ENCODE measurements at regions not wholly inside any gene's neighbourhood (a gene's known extent, or its start where the extent isn't known, plus 50 kb on each side); places are given as distances from the start of the nearest gene placed in this dataset.

GRCh38 chr6:112806163-112806865 is 459.2 kb downstream of the RFPL4B start:
- Histone ChIP-seq H3K9me3 (no peaks in the 10 kb centered on the region), H3K4me1 (ENCODE audit: insufficient read depth) (no peaks in the 10 kb centered on the region), H3K4me3 (no peak overlapping the region), H3K27me3 (no peaks in the 10 kb centered on the region), H3K27ac (no peak overlapping the region), H3K36me3 (no peaks in the 10 kb centered on the region)
- no peak for DNase-seq
- WGBS, 3 donors, result 89% methylated on average over 4 of the region's 4 CpGs
- intact Hi-C loops (cut with DNase I), result no loop called here
- TF ChIP-seq POLR2A (IDR thresholded peaks at IDR 0.05), result no peak

DNA sequence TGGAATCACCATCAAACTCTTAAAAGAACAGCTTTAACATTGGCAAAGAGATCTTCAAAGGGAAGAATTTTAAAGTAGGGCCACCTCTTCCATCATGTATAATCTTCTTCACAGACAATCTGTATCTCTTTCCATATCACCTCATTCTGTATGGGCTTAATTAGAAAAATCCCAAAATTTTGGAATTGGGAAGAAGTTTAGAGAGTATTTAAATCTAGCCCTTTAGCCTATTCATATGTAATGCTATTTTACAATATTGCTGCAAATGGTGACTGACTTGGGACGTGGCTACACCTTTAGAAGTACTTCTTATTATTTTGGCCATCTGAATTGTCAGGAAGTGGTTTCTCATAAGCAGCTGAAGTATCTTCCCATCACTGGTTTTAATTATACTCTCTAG is 474.3 kb downstream of the RFPL4B start:
- no peaks in the 10 kb centered on the region for H3K36me3 ChIP-seq
- intact Hi-C loops (cut with DNase I), result no loop called here
- H3K9me3 ChIP-seq, result no peaks in the 10 kb centered on the region
- no peak overlapping the region for H3K4me3 ChIP-seq
- 80 to 92% (median 87%) methylated on average over 1 of the region's 1 CpG for WGBS, 3 donors
- H3K27ac ChIP-seq, result no peak overlapping the region
- H3K27me3 ChIP-seq, result no peaks in the 10 kb centered on the region
- TF ChIP-seq POLR2A (IDR thresholded peaks at IDR 0.05) (no peak), EP300 (IDR thresholded peaks at IDR 0.05) (no peak), CTCF (IDR thresholded peaks at IDR 0.05) (no peak)
- DNase-seq, result no peak
- no peaks in the 10 kb centered on the region for H3K4me1 ChIP-seq (ENCODE audit: insufficient read depth)

GRCh38 chr6:112822769-112823168 is 475.6 kb downstream of the RFPL4B start:
- TF ChIP-seq EP300 (IDR thresholded peaks at IDR 0.05), result no peak
- TF ChIP-seq CTCF (IDR thresholded peaks at IDR 0.05), result no peak
- no peak for TF ChIP-seq POLR2A (IDR thresholded peaks at IDR 0.05)
- Histone ChIP-seq H3K36me3 (no peaks in the 10 kb centered on the region), H3K27ac (no peak overlapping the region), H3K4me1 (ENCODE audit: insufficient read depth) (no peaks in the 10 kb centered on the region), H3K4me3 (no peak overlapping the region), H3K9me3 (no peaks in the 10 kb centered on the region), H3K27me3 (no peaks in the 10 kb centered on the region)
- intact Hi-C loops (cut with DNase I), result no loop called here
- WGBS, 3 donors, result 52 to 71% (median 64%) methylated on average over 2 of the region's 2 CpGs
- DNase-seq, result no peak

GRCh38 chr6:112827793-112828192 is 480.7 kb downstream of the RFPL4B start:
- WGBS, 3 donors, result 73 to 74% (median 74%) methylated on average over 2 of the region's 2 CpGs
- TF ChIP-seq POLR2A (IDR thresholded peaks at IDR 0.05) (no peak), EP300 (IDR thresholded peaks at IDR 0.05) (no peak), CTCF (IDR thresholded peaks at IDR 0.05) (no peak)
- H3K9me3 ChIP-seq, result no peaks in the 10 kb centered on the region
- no peaks in the 10 kb centered on the region for H3K27me3 ChIP-seq
- H3K36me3 ChIP-seq, result no peaks in the 10 kb centered on the region
- DNase-seq, result no peak
- H3K4me1 ChIP-seq (ENCODE audit: insufficient read depth), result no peaks in the 10 kb centered on the region
- intact Hi-C loops (cut with DNase I), result no loop called here
- no peak overlapping the region for H3K4me3 ChIP-seq
- H3K27ac ChIP-seq, result no peak overlapping the region

DNA sequence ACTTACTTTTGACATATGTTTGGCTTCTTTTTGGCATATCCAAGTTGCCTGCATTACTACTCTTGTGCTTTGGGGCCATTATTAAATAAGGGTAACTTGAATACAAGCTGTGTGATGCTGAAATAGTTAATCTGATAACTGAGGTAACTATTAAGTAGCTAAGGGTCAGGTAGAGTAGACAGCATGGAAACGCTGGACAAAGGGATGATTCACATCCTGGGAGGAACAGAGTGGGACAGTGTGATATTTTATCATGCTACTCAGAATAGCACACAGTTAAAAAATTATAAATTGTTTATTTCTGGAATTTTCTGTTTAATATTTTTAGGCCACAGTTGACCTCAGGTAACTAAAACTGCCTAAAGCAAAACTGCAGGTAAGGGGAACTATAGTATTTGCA is 483.9 kb downstream of the RFPL4B start:
- TF ChIP-seq EP300 (IDR thresholded peaks at IDR 0.05) (no peak), CTCF (IDR thresholded peaks at IDR 0.05) (no peak), POLR2A (IDR thresholded peaks at IDR 0.05) (no peak)
- Histone ChIP-seq H3K27ac (no peak overlapping the region), H3K9me3 (no peaks in the 10 kb centered on the region), H3K4me3 (no peak overlapping the region), H3K4me1 (ENCODE audit: insufficient read depth) (no peaks in the 10 kb centered on the region), H3K36me3 (no peaks in the 10 kb centered on the region), H3K27me3 (no peaks in the 10 kb centered on the region)
- 37 to 59% (median 39%) methylated on average over 1 of the region's 1 CpG for WGBS, 3 donors
- intact Hi-C loops (cut with DNase I), result no loop called here
- DNase-seq, result no peak

Data from ovary (tissue), 7 donors.